ENCODE measurements at regions not wholly inside any gene's neighbourhood (a gene's known extent, or its start where the extent isn't known, plus 50 kb on each side); places are given as distances from the start of the nearest gene placed in this dataset.

DNA sequence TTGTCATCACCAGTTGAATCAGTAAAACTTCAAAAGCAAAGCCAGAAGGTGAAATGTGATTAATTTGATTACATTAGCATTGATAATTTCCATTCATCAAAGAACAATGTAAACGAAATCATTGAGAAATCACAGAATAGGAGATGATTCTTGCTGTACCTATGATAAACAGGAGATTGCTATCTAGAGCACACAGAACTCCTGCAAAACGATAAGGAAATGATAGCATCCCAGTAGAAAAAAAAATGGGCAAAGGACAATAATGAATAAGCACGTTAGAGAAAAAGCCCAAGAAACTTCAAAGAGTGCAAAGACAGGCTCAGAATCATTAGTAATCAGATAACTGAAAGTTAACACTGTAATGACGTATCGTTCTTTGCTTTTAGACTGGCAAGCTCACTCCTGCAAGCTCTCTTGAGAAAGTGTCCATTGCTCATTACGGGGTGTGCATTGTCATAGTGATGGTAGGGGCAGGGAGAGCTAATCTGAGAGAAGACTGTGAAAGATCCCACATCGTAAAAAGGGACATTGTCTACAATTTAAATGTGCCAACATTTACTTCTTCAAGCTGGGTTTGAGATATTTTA is 143.6 kb downstream of the SPP2 start:
- Histone ChIP-seq H3K4me3 (replicated peaks in 1 of 3) (no peak overlapping the region), H3K27me3 (no peaks in the 10 kb centered on the region), H3K27ac (no peak overlapping the region), H3K9me3 (no peaks in the 10 kb centered on the region), H3K36me3 (no peaks in the 10 kb centered on the region), H3K4me1 (no peaks in the 10 kb centered on the region)
- WGBS, 2 donors, result 75 to 79% methylated on average over 7 of the region's 7 CpGs
- TF ChIP-seq POLR2A (IDR thresholded peaks at IDR 0.05), result no peak
- TF ChIP-seq, protein P1, sequence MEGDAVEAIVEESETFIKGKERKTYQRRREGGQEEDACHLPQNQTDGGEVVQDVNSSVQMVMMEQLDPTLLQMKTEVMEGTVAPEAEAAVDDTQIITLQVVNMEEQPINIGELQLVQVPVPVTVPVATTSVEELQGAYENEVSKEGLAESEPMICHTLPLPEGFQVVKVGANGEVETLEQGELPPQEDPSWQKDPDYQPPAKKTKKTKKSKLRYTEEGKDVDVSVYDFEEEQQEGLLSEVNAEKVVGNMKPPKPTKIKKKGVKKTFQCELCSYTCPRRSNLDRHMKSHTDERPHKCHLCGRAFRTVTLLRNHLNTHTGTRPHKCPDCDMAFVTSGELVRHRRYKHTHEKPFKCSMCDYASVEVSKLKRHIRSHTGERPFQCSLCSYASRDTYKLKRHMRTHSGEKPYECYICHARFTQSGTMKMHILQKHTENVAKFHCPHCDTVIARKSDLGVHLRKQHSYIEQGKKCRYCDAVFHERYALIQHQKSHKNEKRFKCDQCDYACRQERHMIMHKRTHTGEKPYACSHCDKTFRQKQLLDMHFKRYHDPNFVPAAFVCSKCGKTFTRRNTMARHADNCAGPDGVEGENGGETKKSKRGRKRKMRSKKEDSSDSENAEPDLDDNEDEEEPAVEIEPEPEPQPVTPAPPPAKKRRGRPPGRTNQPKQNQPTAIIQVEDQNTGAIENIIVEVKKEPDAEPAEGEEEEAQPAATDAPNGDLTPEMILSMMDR (IDR thresholded peaks at IDR 0.05), result no peak
- no peak for DNase-seq
- intact Hi-C loops (cut with DNase I), result no loop called here

DNA sequence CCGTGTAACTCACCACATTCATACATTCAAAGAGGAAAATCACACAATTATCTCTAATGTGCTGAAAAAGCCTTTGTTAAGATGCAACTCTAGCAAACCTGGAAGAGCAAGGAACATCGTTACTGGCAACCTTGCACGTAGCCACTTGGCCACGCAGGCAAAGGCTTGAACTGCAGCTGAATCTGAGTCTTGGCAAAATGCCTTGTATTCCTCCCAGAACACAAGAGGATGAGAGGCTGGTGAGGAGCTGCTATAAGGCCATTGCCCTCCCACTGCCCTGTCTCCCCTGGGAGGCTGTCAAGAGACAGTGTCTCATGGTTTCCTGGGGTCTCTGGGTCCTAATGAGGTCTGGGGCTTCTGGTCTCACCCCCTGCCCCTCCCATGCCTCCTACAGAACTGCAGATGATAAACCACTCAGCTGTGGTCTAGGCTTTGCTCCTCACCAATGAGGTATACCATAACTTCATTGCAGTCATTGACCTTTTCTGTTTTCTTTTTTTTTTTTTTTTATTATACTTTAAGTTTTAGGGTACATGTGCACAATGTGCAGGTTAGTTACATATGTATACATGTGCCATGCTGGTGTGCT is 141.4 kb downstream of the SPP2 start:
- intact Hi-C loops (cut with DNase I), result no loop called here
- no peaks in the 10 kb centered on the region for H3K9me3 ChIP-seq
- peak; percentile 51 to 57 for DNase-seq
- WGBS, 2 donors, result 18 to 47% methylated on average over 4 of the region's 4 CpGs
- no peak overlapping the region for H3K4me3 ChIP-seq (replicated peaks in 1 of 3)
- H3K36me3 ChIP-seq, result no peaks in the 10 kb centered on the region
- TF ChIP-seq, protein P1 (IDR thresholded peaks at IDR 0.05), result peak in 2 of 6 experiments; percentile 12 to 29
- no peak for TF ChIP-seq POLR2A (IDR thresholded peaks at IDR 0.05)
- H3K4me1 ChIP-seq, result no peaks in the 10 kb centered on the region
- no peaks in the 10 kb centered on the region for H3K27me3 ChIP-seq
- H3K27ac ChIP-seq, result no peak overlapping the region

DNA sequence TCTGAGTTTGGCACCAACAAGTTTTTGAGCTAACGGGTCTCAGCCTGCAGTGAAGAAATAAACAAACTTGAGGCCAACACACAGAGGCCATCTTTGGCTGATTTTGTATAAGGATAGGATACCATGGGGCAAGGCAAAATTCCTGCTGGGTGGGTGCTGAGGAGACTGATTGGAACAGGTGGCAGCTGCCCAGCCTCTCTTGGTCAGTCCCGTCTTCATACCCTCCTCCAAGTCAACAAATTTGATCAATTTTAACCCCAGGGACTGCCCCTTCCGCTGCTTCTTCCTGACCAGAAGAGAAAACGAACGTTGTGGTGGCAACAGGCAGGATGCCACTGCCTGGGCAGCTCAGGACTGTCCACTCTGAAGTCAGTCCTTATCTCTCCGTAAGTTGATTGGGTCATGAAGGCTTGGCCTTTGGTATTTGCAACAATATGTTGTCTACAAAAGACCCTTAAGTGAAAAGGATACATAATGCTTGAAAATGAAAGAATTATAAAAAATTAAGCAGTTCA is 139.3 kb downstream of the SPP2 start:
- TF ChIP-seq POLR2A (IDR thresholded peaks at IDR 0.05), result no peak
- TF ChIP-seq, protein P1 (IDR thresholded peaks at IDR 0.05), result no peak
- Histone ChIP-seq H3K27ac (no peak overlapping the region), H3K27me3 (no peaks in the 10 kb centered on the region), H3K4me1 (no peaks in the 10 kb centered on the region), H3K36me3 (no peaks in the 10 kb centered on the region), H3K9me3 (no peaks in the 10 kb centered on the region), H3K4me3 (replicated peaks in 1 of 3) (no peak overlapping the region)
- no peak for DNase-seq
- intact Hi-C loops (cut with DNase I), result no loop called here
- 75 to 76% methylated on average over 6 of the region's 6 CpGs for WGBS, 2 donors

- TF ChIP-seq POLR2A (IDR thresholded peaks at IDR 0.05), result no peak
- TF ChIP-seq, protein P1 (IDR thresholded peaks at IDR 0.05), result no peak
- Histone ChIP-seq H3K4me3 (replicated peaks in 1 of 3) (no peak overlapping the region), H3K27me3 (no peaks in the 10 kb centered on the region), H3K27ac (no peak overlapping the region), H3K36me3 (no peaks in the 10 kb centered on the region), H3K4me1 (no peaks in the 10 kb centered on the region), H3K9me3 (no peaks in the 10 kb centered on the region)
- 88 to 91% methylated on average over 4 to 5 of the region's 5 CpGs for WGBS, 2 donors
- no peak for DNase-seq
- intact Hi-C loops (cut with DNase I), result no loop called here
Observed at GRCh38 chr2:234189230-234189629, 138.7 kb downstream of the SPP2 start.

DNA sequence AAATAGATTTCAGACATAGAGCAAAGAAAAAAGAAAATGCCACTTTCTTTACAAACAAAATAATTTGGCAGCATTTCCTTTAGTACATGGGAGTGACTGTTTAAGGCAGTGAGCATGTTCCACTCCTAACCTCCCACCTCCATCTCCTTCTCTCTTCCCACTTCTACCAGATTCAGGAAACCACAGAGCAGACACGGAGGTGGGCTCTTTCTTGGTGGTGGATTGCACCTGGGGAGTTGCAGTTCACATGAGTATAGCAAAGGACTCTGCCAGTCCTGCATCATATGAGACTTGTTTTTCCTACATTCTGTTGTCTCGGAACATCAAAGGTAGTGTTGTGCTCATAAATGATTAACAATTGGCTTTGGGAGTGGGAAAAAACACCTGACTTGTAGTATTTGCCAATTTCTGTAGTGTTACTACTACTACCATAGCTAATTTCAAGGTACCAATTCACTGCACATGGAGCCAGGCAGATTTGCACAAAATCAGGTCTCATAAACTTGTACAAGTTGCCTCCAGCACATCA is 137.2 kb downstream of the SPP2 start:
- DNase-seq, result no peak
- Histone ChIP-seq H3K27ac (no peak overlapping the region), H3K36me3 (no peaks in the 10 kb centered on the region), H3K27me3 (no peaks in the 10 kb centered on the region), H3K4me1 (no peaks in the 10 kb centered on the region), H3K4me3 (replicated peaks in 1 of 3) (no peak overlapping the region), H3K9me3 (no peaks in the 10 kb centered on the region)
- TF ChIP-seq, protein P1 (IDR thresholded peaks at IDR 0.05), result no peak
- TF ChIP-seq POLR2A (IDR thresholded peaks at IDR 0.05), result no peak
- 86 to 87% methylated on average over 2 of the region's 2 CpGs for WGBS, 2 donors
- intact Hi-C loops (cut with DNase I), result no loop called here

Data from thyroid gland (tissue), 4 donors.